ENCODE measurements at regions not wholly inside any gene's neighbourhood (a gene's known extent, or its start where the extent isn't known, plus 50 kb on each side); places are given as distances from the start of the nearest gene placed in this dataset.

DNA sequence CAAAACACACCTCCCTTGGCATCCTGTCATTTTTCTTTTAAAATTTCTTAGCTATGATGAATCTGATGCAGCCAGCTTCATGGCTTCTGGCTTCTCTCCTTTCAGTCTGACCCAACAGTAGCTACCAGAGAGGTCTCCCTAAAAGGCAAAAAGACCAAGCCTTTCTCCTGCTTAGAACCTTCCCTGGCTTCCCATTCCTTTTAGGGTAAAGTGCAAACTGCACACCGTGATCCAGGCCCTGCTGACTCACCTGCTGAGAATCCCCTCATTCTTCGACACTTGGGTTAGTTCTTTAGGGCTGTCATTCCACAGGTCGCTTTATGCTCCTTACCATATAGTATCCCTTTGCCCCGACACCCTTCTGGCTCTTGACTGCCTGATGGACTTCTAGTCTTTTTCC, 362.4 kb downstream of the MIAT start:
- TF ChIP-seq POLR2AphosphoS5 (IDR thresholded peaks at IDR 0.05) (no peak), POLR2A (IDR thresholded peaks at IDR 0.05) (no peak)
- TF ChIP-seq, protein P1, sequence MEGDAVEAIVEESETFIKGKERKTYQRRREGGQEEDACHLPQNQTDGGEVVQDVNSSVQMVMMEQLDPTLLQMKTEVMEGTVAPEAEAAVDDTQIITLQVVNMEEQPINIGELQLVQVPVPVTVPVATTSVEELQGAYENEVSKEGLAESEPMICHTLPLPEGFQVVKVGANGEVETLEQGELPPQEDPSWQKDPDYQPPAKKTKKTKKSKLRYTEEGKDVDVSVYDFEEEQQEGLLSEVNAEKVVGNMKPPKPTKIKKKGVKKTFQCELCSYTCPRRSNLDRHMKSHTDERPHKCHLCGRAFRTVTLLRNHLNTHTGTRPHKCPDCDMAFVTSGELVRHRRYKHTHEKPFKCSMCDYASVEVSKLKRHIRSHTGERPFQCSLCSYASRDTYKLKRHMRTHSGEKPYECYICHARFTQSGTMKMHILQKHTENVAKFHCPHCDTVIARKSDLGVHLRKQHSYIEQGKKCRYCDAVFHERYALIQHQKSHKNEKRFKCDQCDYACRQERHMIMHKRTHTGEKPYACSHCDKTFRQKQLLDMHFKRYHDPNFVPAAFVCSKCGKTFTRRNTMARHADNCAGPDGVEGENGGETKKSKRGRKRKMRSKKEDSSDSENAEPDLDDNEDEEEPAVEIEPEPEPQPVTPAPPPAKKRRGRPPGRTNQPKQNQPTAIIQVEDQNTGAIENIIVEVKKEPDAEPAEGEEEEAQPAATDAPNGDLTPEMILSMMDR (IDR thresholded peaks at IDR 0.05), result no peak

Measured in suprapubic skin (tissue), 4 donors.